Cardiac fibroblast (primary cell): ENCODE measurements at regions not wholly inside any gene's neighbourhood (a gene's known extent, or its start where the extent isn't known, plus 50 kb on each side); places are given as distances from the start of the nearest gene placed in this dataset.

ENCODE experiments used
- DNase-seq, 2 donors: peaks; one replicate each; pipeline versions ENCODE4 v3.0.0 to v3.0.0-alpha.2; 2010; ENCODE audit warnings: low read depth in 2 of 2
- H3K4me3 ChIP-seq, 2 donors: replicated peaks in 1 of 2; 1 replicate in 1 of 2; 2 replicates in 1 of 2; pipeline ENCODE4 v1.5.1; 2011; ENCODE audit warnings: low read depth in 2 of 2, low read length in 2 of 2, mild to moderate bottlenecking in 2 of 2, moderate library complexity in 1 of 2
- TF ChIP-seq, protein P1 (sequence below): IDR thresholded peaks from one replicate; pipeline ENCODE4 v1.5.1; 2011; ENCODE audit warnings: low read depth, mild to moderate bottlenecking, low read length, inconsistent platforms

DNA sequence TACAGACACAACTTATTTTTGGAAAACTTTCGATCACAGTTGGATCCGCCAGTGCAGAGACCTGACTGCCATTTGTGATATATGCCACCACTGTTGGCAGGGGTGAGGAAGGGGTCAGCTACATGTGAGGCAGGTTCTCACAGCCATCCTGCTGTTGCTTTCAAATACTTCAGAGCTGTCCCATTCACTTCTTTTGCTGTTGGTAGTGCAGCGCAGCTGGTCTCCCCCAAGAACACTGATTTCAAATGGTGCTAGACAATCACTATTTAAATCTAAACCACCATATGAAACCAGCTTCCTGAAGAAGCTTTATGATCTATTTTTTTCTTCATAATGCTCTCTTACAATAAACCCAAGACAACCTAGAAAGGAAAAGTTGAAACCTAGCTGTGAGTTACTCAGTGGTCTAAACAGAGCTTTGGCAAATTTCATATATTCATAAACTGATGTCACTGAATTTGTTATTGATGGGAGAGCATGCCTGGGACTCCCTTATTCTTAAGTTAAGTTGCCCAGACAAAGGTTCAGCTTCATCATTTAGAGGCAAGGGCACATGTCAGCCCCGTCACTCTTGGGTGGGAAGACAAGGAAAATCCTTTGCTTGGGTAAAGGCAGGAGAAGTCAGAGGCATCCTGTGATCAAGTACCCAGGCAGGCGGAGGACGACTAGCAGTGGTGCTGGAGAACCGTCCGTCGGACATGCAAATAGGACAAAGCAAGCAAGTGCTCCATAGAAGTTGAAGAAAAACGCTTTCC is 143.4 kb upstream of the KLF14 start:
- H3K4me3 ChIP-seq, result no peak overlapping the region
- TF ChIP-seq, protein P1, sequence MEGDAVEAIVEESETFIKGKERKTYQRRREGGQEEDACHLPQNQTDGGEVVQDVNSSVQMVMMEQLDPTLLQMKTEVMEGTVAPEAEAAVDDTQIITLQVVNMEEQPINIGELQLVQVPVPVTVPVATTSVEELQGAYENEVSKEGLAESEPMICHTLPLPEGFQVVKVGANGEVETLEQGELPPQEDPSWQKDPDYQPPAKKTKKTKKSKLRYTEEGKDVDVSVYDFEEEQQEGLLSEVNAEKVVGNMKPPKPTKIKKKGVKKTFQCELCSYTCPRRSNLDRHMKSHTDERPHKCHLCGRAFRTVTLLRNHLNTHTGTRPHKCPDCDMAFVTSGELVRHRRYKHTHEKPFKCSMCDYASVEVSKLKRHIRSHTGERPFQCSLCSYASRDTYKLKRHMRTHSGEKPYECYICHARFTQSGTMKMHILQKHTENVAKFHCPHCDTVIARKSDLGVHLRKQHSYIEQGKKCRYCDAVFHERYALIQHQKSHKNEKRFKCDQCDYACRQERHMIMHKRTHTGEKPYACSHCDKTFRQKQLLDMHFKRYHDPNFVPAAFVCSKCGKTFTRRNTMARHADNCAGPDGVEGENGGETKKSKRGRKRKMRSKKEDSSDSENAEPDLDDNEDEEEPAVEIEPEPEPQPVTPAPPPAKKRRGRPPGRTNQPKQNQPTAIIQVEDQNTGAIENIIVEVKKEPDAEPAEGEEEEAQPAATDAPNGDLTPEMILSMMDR, result no peak
- DNase-seq, result no peak

GRCh38 chr7:130877991-130878305 is 143.9 kb upstream of the KLF14 start:
- TF ChIP-seq, protein P1, result no peak
- H3K4me3 ChIP-seq, result no peak overlapping the region
- DNase-seq, result no peak

DNA sequence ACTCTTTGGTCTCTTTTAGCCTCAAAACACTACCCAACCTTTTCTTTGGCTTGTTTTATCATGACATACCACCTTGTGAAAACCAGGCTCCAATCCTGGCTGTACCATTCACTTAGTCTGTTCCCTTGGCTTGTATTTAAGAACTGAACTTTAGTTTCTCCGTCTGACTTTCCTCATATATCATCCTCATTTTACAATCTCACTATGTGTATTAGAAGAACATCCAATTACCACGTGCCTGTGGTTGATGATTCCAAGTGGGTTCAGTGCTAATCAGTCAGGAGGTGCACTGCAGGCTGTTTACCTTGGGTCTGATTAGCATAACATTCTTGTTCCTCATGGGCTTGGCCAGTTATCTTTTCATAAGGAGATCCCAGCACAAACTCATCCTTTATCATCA is 144.8 kb upstream of the KLF14 start:
- TF ChIP-seq, protein P1, result no peak
- no peak for DNase-seq
- H3K4me3 ChIP-seq, result no peak overlapping the region

DNA sequence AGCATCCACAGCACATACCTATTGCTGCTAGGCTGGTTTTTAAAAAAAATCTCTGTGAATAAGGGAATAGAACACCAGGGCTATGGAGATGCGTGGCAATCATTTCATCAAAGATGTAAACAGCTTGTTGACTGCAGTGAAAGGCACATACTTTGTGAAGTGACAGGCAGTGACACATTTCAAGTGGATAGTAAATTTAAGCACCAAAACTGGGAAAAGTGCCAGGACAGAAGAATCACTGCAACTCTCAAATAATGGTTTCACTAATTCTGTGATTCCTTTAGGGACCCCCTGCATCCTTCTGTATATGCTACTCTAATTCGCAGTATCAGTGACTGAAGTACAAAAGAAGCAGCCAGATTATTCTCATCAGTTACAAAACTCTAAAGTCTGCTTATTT is 145.2 kb upstream of the KLF14 start:
- TF ChIP-seq, protein P1, result no peak
- H3K4me3 ChIP-seq, result no peak overlapping the region
- no peak for DNase-seq

- DNase-seq, result peak; percentile 42 to 53
- no peak overlapping the region for H3K4me3 ChIP-seq
- TF ChIP-seq, protein P1, result no peak
These were observed 146.7 kb upstream of the KLF14 start for GRCh38 chr7:130880668-130881067.

- no peak for DNase-seq
These were observed 147.2 kb upstream of the KLF14 start for GRCh38 chr7:130881091-130881798.

More at GRCh38 chr7:130881091-130881798, 147.2 kb upstream of the KLF14 start:
- TF ChIP-seq, protein P1, result no peak
- H3K4me3 ChIP-seq, result no peak overlapping the region
